Activated T-helper 2 cell treated with anti-CD3 and anti-CD28 coated beads, Interferon-gamma antibody, Interleukin-2, Interleukin-4, amounts not matched to agents 10 μg/mL and 5 μg/mL and 100 μg/mL, durations not matched to agents 14 hours and 24 hours and 36 hours (primary cell): ENCODE measurements at regions not wholly inside any gene's neighbourhood (a gene's known extent, or its start where the extent isn't known, plus 50 kb on each side); places are given as distances from the start of the nearest gene placed in this dataset.

Source experiments
- DNase-seq: peaks from one replicate; pipeline ENCODE4 v3.0.0; 2021; ENCODE audit warnings: low spot score
- H3K27ac Mint-ChIP-seq: one replicate; pipeline ENCODE4 v1.8.0; 2021; ENCODE audit warnings: mixed read lengths
- H3K27me3 Mint-ChIP-seq: one replicate; pipeline ENCODE4 v1.8.0; 2021; ENCODE audit warnings: low read depth, mixed read lengths
- H3K36me3 Mint-ChIP-seq: one replicate; pipeline ENCODE4 v1.8.0; 2021; ENCODE audit warnings: low read depth, mixed read lengths
- H3K4me1 Mint-ChIP-seq: one replicate; pipeline ENCODE4 v1.8.0; 2021; ENCODE audit warnings: low read depth, mixed read lengths
- H3K4me3 Mint-ChIP-seq: one replicate; pipeline ENCODE4 v1.8.0; 2021; ENCODE audit warnings: low read depth, mild to moderate bottlenecking, moderate library complexity, mixed read lengths
- H3K9me3 Mint-ChIP-seq: one replicate; pipeline ENCODE4 v1.8.0; 2021; ENCODE audit warnings: mixed read lengths
- intact Hi-C: fragments of 100-400 bp; cut with micrococcal nuclease; formaldehyde crosslinking; loops from one replicate; pipeline ENCODE4 v1.15.1; 2023

DNA sequence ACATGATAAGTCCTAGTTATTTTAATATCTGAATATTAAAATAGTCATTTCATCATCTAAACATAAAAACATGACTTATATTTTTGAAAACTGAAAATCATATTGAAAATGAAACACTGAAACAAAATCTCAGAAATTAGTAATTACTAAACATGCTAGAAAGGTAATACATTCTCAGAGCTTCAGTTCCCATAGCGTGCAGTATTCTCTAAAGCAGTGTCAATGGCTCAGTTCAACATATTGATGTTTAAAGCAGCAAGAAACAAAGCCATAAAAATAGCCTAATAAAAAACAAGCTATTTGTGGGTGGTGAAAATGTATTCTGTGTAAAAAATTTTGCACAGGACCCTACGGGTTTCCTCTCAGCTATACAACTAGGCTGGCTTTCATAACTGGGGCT lies 1337.4 kb downstream of the FSCB start:
- H3K4me1 Mint-ChIP-seq, result no peaks in the 10 kb centered on the region
- H3K27ac Mint-ChIP-seq, result no peak overlapping the region
- no peak overlapping the region for H3K4me3 Mint-ChIP-seq
- H3K9me3 Mint-ChIP-seq, result peaks cover 29% of the 10 kb centered on the region
- no peaks in the 10 kb centered on the region for H3K36me3 Mint-ChIP-seq
- intact Hi-C loops, result no loop called here
- no peaks in the 10 kb centered on the region for H3K27me3 Mint-ChIP-seq
- no peak for DNase-seq

- no peak for DNase-seq
- H3K4me1 Mint-ChIP-seq, result no peaks in the 10 kb centered on the region
- H3K9me3 Mint-ChIP-seq, result peaks cover 39% of the 10 kb centered on the region
- intact Hi-C loops, result no loop called here
- H3K4me3 Mint-ChIP-seq, result no peak overlapping the region
- no peak overlapping the region for H3K27ac Mint-ChIP-seq
- no peaks in the 10 kb centered on the region for H3K27me3 Mint-ChIP-seq
- H3K36me3 Mint-ChIP-seq, result no peaks in the 10 kb centered on the region
These were observed 1338.6 kb downstream of the FSCB start for GRCh38 chr14:43168371-43168925.

DNA sequence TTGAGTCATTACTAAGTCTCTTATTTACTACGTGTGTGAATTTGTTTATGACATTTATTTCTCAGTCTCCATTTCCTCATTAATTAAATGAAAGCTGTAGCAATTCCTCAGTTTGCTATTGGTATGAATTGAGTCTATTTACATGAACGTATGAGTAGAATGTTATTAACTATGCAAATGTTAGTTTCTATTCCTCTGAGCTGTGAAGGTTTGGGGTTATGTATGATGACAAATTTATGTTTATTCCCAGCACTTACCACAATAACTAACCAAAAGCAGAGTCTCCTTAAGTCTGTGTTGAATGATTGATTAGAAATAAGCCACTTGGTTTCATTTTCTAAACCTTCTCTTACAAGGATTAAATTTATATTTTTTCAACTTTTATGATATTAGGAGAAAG lies 1340.9 kb downstream of the FSCB start:
- no peak overlapping the region for H3K4me3 Mint-ChIP-seq
- peaks cover 44% of the 10 kb centered on the region for H3K9me3 Mint-ChIP-seq
- intact Hi-C loops, result no loop called here
- no peak overlapping the region for H3K27ac Mint-ChIP-seq
- no peaks in the 10 kb centered on the region for H3K4me1 Mint-ChIP-seq
- no peaks in the 10 kb centered on the region for H3K36me3 Mint-ChIP-seq
- H3K27me3 Mint-ChIP-seq, result no peaks in the 10 kb centered on the region
- no peak for DNase-seq

GRCh38 chr14:43165651-43166050 lies 1341.4 kb downstream of the FSCB start:
- no peaks in the 10 kb centered on the region for H3K4me1 Mint-ChIP-seq
- peaks cover 41% of the 10 kb centered on the region for H3K9me3 Mint-ChIP-seq
- H3K36me3 Mint-ChIP-seq, result no peaks in the 10 kb centered on the region
- intact Hi-C loops, result no loop called here
- no peaks in the 10 kb centered on the region for H3K27me3 Mint-ChIP-seq
- H3K27ac Mint-ChIP-seq, result no peak overlapping the region
- no peak for DNase-seq
- H3K4me3 Mint-ChIP-seq, result no peak overlapping the region

DNA sequence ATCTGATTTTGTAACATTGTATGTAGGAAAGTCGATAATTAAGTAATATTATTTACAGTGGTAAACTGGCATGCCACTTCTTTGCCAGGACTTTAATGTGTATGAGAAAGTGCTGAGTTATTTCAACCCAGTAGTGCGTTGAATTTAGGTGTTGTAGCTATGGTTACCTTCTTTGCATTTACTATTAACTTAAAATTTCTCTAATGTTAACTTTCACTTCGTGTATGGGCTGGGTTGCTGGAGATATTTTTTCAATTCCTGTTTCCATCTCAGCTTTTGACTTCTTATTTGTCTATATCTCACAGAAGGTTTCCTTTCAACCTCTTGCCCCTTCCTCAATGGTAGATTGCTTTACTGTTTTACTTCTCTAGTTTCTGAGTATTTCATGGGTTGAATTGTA lies 1345.6 kb downstream of the FSCB start:
- Mint-ChIP-seq H3K4me3 (no peak overlapping the region), H3K36me3 (no peaks in the 10 kb centered on the region), H3K27ac (no peak overlapping the region), H3K4me1 (no peaks in the 10 kb centered on the region), H3K27me3 (no peaks in the 10 kb centered on the region), H3K9me3 (peaks cover 38% of the 10 kb centered on the region)
- intact Hi-C loops, result no loop called here
- no peak for DNase-seq

- intact Hi-C loops, result no loop called here
- Mint-ChIP-seq H3K4me1 (no peaks in the 10 kb centered on the region), H3K36me3 (no peaks in the 10 kb centered on the region), H3K27ac (no peak overlapping the region), H3K4me3 (no peak overlapping the region), H3K27me3 (no peaks in the 10 kb centered on the region), H3K9me3 (peaks cover 38% of the 10 kb centered on the region)
- DNase-seq, result no peak
These were observed 1349.4 kb downstream of the FSCB start for GRCh38 chr14:43157661-43158060.

GRCh38 chr14:43155924-43156323 lies 1351.2 kb downstream of the FSCB start:
- Mint-ChIP-seq H3K27ac (no peak overlapping the region), H3K36me3 (no peaks in the 10 kb centered on the region), H3K4me3 (no peak overlapping the region), H3K9me3 (peaks cover 31% of the 10 kb centered on the region), H3K27me3 (no peaks in the 10 kb centered on the region), H3K4me1 (no peaks in the 10 kb centered on the region)
- DNase-seq, result no peak
- intact Hi-C loops, result no loop called here

DNA sequence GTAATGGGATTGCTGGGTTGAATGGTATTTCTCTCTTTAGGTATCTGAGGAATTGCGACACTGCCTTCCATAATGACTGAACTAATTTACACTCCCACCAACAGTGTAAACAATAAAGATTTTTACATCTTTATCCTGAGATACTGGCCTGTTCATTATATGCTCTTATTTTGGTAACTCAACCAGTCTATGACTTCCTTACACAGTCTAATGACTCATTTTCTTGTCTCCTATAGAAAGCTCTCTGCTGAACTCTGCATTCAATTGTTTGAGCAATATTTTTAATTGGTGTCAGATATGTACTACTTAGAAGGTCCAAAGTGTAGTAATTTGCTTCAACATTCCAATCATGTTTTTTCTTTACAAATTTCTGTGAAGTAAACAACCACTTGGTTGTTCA lies 1351.8 kb downstream of the FSCB start:
- no peaks in the 10 kb centered on the region for H3K4me1 Mint-ChIP-seq
- H3K27ac Mint-ChIP-seq, result no peak overlapping the region
- intact Hi-C loops, result no loop called here
- H3K9me3 Mint-ChIP-seq, result peaks cover 31% of the 10 kb centered on the region
- no peaks in the 10 kb centered on the region for H3K27me3 Mint-ChIP-seq
- no peak for DNase-seq
- no peak overlapping the region for H3K4me3 Mint-ChIP-seq
- no peaks in the 10 kb centered on the region for H3K36me3 Mint-ChIP-seq

GRCh38 chr14:43147485-43147884 lies 1359.6 kb downstream of the FSCB start:
- Mint-ChIP-seq H3K36me3 (no peaks in the 10 kb centered on the region), H3K4me3 (no peak overlapping the region), H3K27me3 (no peaks in the 10 kb centered on the region), H3K4me1 (no peaks in the 10 kb centered on the region), H3K27ac (no peak overlapping the region), H3K9me3 (peaks cover 20% of the 10 kb centered on the region)
- DNase-seq, result no peak
- intact Hi-C loops, result no loop called here

DNA sequence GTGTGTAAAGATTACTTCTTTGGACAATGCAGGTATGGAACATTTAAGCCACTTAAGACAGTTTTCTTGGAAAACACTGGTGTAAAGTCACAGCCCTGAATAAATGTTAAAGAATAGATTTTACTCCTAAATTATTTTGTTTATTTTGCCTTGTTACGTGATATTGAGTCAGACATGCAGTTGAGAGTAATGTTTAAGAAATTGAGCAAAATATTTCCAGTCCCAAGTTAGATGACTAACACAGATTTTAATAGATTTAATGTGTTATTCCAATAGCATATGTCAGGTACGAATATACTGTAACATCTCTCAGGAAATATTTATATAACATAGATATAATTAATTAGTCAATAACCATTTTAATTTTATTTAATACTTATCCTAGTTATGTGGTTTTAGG lies 1361.7 kb downstream of the FSCB start:
- no peaks in the 10 kb centered on the region for H3K4me1 Mint-ChIP-seq
- no peak for DNase-seq
- no peak overlapping the region for H3K4me3 Mint-ChIP-seq
- H3K27me3 Mint-ChIP-seq, result no peaks in the 10 kb centered on the region
- intact Hi-C loops, result no loop called here
- peaks cover 26% of the 10 kb centered on the region for H3K9me3 Mint-ChIP-seq
- no peak overlapping the region for H3K27ac Mint-ChIP-seq
- H3K36me3 Mint-ChIP-seq, result no peaks in the 10 kb centered on the region

DNA sequence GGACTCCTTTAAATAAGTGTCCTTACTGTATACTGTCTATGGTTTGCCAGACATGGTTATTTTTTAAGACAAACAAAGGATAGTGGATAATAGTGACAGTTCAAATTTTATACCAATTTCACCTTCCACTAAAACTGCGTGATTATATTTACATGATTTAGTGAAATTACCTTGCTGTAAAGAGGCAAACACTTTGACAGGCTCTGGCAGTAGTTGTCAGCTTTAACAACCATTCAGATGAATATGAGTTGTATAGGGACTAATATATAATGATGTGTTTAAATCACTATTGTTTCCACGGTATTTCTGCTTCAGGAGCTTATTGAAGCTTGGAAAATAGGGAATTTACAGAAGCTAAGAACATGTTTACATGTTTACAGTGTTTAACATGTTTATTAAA lies 1364.0 kb downstream of the FSCB start:
- H3K9me3 Mint-ChIP-seq, result peaks cover 36% of the 10 kb centered on the region
- H3K27ac Mint-ChIP-seq, result no peak overlapping the region
- no peaks in the 10 kb centered on the region for H3K4me1 Mint-ChIP-seq
- no peak for DNase-seq
- intact Hi-C loops, result no loop called here
- no peaks in the 10 kb centered on the region for H3K27me3 Mint-ChIP-seq
- no peaks in the 10 kb centered on the region for H3K36me3 Mint-ChIP-seq
- H3K4me3 Mint-ChIP-seq, result no peak overlapping the region

- no peak for DNase-seq
- Mint-ChIP-seq H3K36me3 (no peaks in the 10 kb centered on the region), H3K27ac (no peak overlapping the region), H3K9me3 (peaks cover 37% of the 10 kb centered on the region), H3K27me3 (no peaks in the 10 kb centered on the region), H3K4me1 (no peaks in the 10 kb centered on the region), H3K4me3 (no peak overlapping the region)
- intact Hi-C loops, result no loop called here
These were observed 1365.4 kb downstream of the FSCB start for GRCh38 chr14:43141636-43142191.

DNA sequence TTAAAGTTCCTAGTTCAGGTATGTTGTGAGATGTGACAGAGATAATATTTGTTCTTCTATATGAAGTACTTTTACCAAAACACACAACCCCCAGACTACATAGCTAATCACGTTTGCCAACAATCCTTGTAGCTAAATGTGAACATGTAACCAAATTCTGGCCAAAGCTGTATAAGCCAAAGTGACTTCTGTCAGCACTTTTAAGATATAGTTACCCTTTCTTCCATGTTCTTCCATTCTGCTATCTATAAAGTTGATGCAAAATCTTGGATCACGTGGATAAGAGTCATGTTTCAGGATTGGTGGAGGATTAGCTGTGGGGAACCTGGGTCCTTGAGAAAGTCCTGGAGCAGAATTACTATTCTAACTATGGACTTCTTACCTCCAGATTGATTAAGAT lies 1366.6 kb downstream of the FSCB start:
- Mint-ChIP-seq H3K4me1 (no peaks in the 10 kb centered on the region), H3K4me3 (no peak overlapping the region), H3K27ac (no peak overlapping the region), H3K36me3 (no peaks in the 10 kb centered on the region), H3K9me3 (peaks cover 41% of the 10 kb centered on the region), H3K27me3 (no peaks in the 10 kb centered on the region)
- intact Hi-C loops, result no loop called here
- DNase-seq, result no peak

DNA sequence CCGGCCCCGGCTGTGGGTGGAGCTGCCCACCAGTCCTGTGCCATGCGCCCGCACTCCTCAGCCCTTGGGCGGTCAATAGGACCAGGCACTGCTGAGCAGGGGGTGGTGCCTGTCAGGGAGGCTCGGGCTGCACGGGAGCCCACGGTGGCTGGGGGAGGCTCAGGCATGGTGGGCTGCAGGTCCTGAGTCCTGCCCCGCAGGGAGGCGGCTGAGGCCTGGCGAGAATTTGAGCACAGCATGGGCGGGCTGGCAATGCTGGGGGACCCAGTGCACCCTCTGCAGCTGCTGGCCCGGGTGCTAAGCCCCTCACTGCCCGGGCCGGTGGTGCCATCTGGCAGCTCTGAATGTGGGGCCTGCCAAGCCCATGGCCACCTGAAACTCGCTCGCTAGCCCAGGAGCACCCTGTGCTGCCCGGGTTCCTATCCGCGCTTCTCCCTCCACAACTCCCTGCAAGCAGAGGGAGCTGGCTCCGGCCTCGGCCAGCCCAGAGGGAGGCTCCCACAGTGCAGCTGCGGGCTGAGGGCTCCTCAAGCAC lies 1371.1 kb downstream of the FSCB start:
- Mint-ChIP-seq H3K27me3 (no peaks in the 10 kb centered on the region), H3K4me3 (no peak overlapping the region), H3K27ac (no peak overlapping the region), H3K9me3 (peaks cover 57% of the 10 kb centered on the region), H3K4me1 (no peaks in the 10 kb centered on the region), H3K36me3 (no peaks in the 10 kb centered on the region)
- intact Hi-C loops, result no loop called here
- no peak for DNase-seq
